GM21737 (cell line): ENCODE measurements at regions not wholly inside any gene's neighbourhood (a gene's known extent, or its start where the extent isn't known, plus 50 kb on each side); places are given as distances from the start of the nearest gene placed in this dataset.

ENCODE experiments used
- ATAC-seq: cut with Tn5 transposase; IDR thresholded peaks from one replicate; pipeline ENCODE4 v1.9.1; 2021; ENCODE audit warnings: mild to moderate bottlenecking, moderate library complexity; ENCODE audit not compliant: unreplicated experiment

GRCh38 chr9:16329671-16330113 is 540.8 kb downstream of the BNC2 start:
- no peak for ATAC-seq

- no peak for ATAC-seq
Measured at GRCh38 chr9:16331031-16331430, 539.4 kb downstream of the BNC2 start.

- no peak for ATAC-seq
Measured at GRCh38 chr9:16331527-16331926, 538.9 kb downstream of the BNC2 start.

- ATAC-seq: no peak
Measured at GRCh38 chr9:16333691-16334090, 536.8 kb downstream of the BNC2 start.

- no peak for ATAC-seq
Measured at GRCh38 chr9:16335788-16336580, 534.5 kb downstream of the BNC2 start.

GRCh38 chr9:16336833-16337232 is 533.6 kb downstream of the BNC2 start:
- no peak for ATAC-seq

GRCh38 chr9:16337322-16338029 is 533.0 kb downstream of the BNC2 start:
- no peak for ATAC-seq

GRCh38 chr9:16341177-16341576 is 529.3 kb downstream of the BNC2 start:
- ATAC-seq: no peak

- ATAC-seq: no peak
Measured at GRCh38 chr9:16342246-16343020, 528.0 kb downstream of the BNC2 start.

GRCh38 chr9:16343249-16344237 is 526.9 kb downstream of the BNC2 start:
- no peak for ATAC-seq

GRCh38 chr9:16344343-16344742 is 526.1 kb downstream of the BNC2 start:
- no peak for ATAC-seq

- no peak for ATAC-seq
Measured at GRCh38 chr9:16345902-16346301, 524.6 kb downstream of the BNC2 start.

- no peak for ATAC-seq
Measured at GRCh38 chr9:16347886-16348285, 522.6 kb downstream of the BNC2 start.

- no peak for ATAC-seq
Measured at GRCh38 chr9:16348531-16348930, 521.9 kb downstream of the BNC2 start.

GRCh38 chr9:16352251-16352650 is 518.2 kb downstream of the BNC2 start:
- ATAC-seq: no peak

GRCh38 chr9:16352791-16353401 is 517.6 kb downstream of the BNC2 start:
- no peak for ATAC-seq

GRCh38 chr9:16356196-16356765 is 514.2 kb downstream of the BNC2 start:
- ATAC-seq: no peak

- no peak for ATAC-seq
Measured at GRCh38 chr9:16357828-16358227, 512.6 kb downstream of the BNC2 start.

GRCh38 chr9:16358751-16359150 is 511.7 kb downstream of the BNC2 start:
- ATAC-seq: no peak
